ENCODE measurements at regions not wholly inside any gene's neighbourhood (a gene's known extent, or its start where the extent isn't known, plus 50 kb on each side); places are given as distances from the start of the nearest gene placed in this dataset.

- ChIA-PET CTCF (ENCODE audit: partially characterized antibody) (no interaction called here), POLR2A (ENCODE audit: partially characterized antibody) (no interaction called here)
- H3K9me3 ChIP-seq (ENCODE audit: control insufficient read depth in 1 of 2, low read length in 2 of 2) = no peaks in the 10 kb centered on the region
- H3K27me3 Mint-ChIP-seq = no peaks in the 10 kb centered on the region
- no peaks in the 10 kb centered on the region for H3K4me1 Mint-ChIP-seq
- intact Hi-C loops (cut with micrococcal nuclease) = no loop called here
- no peak overlapping the region for H3K4me3 Mint-ChIP-seq
- no peaks in the 10 kb centered on the region for H3K36me3 Mint-ChIP-seq
- no peak overlapping the region for H3K4me3 ChIP-seq (ENCODE audit: low read length in 2 of 2)
- H3K27ac ChIP-seq (ENCODE audit: low read depth, low read length) = no peak overlapping the region
- H3K4me1 ChIP-seq (ENCODE audit: insufficient read depth, low read length) = no peaks in the 10 kb centered on the region
- H3K9me3 Mint-ChIP-seq = peaks cover 0 to 5% (median under 1%) of the 10 kb centered on the region in 8 donors
- DNase-seq = no peak
- H3K36me3 ChIP-seq (ENCODE audit: insufficient read depth, low read length) = no peaks in the 10 kb centered on the region
- H3K27ac Mint-ChIP-seq = no peak overlapping the region
- no peaks in the 10 kb centered on the region for H3K27me3 ChIP-seq (ENCODE audit: insufficient read depth, low read length)
Measured at GRCh38 chr9:82539856-82540579, 522.9 kb downstream of the RASEF start.

- Mint-ChIP-seq H3K9me3 (peaks cover 0 to 7% (median 3%) of the 10 kb centered on the region in 8 donors), H3K4me3 (no peak overlapping the region), H3K4me1 (no peaks in the 10 kb centered on the region), H3K27ac (no peak overlapping the region), H3K27me3 (no peaks in the 10 kb centered on the region), H3K36me3 (no peaks in the 10 kb centered on the region)
- H3K27ac ChIP-seq (ENCODE audit: low read depth, low read length) = no peak overlapping the region
- H3K36me3 ChIP-seq (ENCODE audit: insufficient read depth, low read length) = no peaks in the 10 kb centered on the region
- no peak overlapping the region for H3K4me3 ChIP-seq (ENCODE audit: low read length in 2 of 2)
- ChIA-PET CTCF (ENCODE audit: partially characterized antibody) (no interaction called here), POLR2A (ENCODE audit: partially characterized antibody) (no interaction called here)
- no peak for DNase-seq
- no peaks in the 10 kb centered on the region for H3K9me3 ChIP-seq (ENCODE audit: control insufficient read depth in 1 of 2, low read length in 2 of 2)
- no peaks in the 10 kb centered on the region for H3K27me3 ChIP-seq (ENCODE audit: insufficient read depth, low read length)
- H3K4me1 ChIP-seq (ENCODE audit: insufficient read depth, low read length) = no peaks in the 10 kb centered on the region
- intact Hi-C loops (cut with micrococcal nuclease) = no loop called here
Measured at GRCh38 chr9:82543726-82544125, 519.2 kb downstream of the RASEF start.

GRCh38 chr9:82546136-82546535, 516.8 kb downstream of the RASEF start:
- no peaks in the 10 kb centered on the region for H3K27me3 ChIP-seq (ENCODE audit: insufficient read depth, low read length)
- ChIA-PET CTCF (ENCODE audit: partially characterized antibody) (no interaction called here), POLR2A (ENCODE audit: partially characterized antibody) (no interaction called here)
- H3K9me3 Mint-ChIP-seq = peaks cover 0 to 7% (median 2%) of the 10 kb centered on the region in 8 donors
- no peak overlapping the region for H3K4me3 Mint-ChIP-seq
- DNase-seq = no peak
- H3K27ac ChIP-seq (ENCODE audit: low read depth, low read length) = no peak overlapping the region
- H3K4me3 ChIP-seq (ENCODE audit: low read length in 2 of 2) = no peak overlapping the region
- H3K27ac Mint-ChIP-seq = no peak overlapping the region
- peaks cover 0 to 2% of the 10 kb centered on the region in 2 donors for H3K9me3 ChIP-seq (ENCODE audit: control insufficient read depth in 1 of 2, low read length in 2 of 2)
- H3K36me3 ChIP-seq (ENCODE audit: insufficient read depth, low read length) = no peaks in the 10 kb centered on the region
- no peaks in the 10 kb centered on the region for H3K27me3 Mint-ChIP-seq
- no peaks in the 10 kb centered on the region for H3K4me1 ChIP-seq (ENCODE audit: insufficient read depth, low read length)
- H3K4me1 Mint-ChIP-seq = no peaks in the 10 kb centered on the region
- intact Hi-C loops (cut with micrococcal nuclease) = no loop called here
- H3K36me3 Mint-ChIP-seq = no peaks in the 10 kb centered on the region

GRCh38 chr9:82547995-82548394, 514.9 kb downstream of the RASEF start:
- H3K9me3 ChIP-seq (ENCODE audit: control insufficient read depth in 1 of 2, low read length in 2 of 2) = peaks cover 0 to 2% of the 10 kb centered on the region in 2 donors

GRCh38 chr9:82549174-82549821, 513.6 kb downstream of the RASEF start:
- CTCF ChIA-PET (ENCODE audit: partially characterized antibody) = no interaction called here
- intact Hi-C loops (cut with micrococcal nuclease) = no loop called here
- no peak overlapping the region for H3K27ac ChIP-seq (ENCODE audit: low read depth, low read length)
- no peaks in the 10 kb centered on the region for H3K27me3 Mint-ChIP-seq
- peaks cover 0 to 13% (median 2%) of the 10 kb centered on the region in 8 donors for H3K9me3 Mint-ChIP-seq
- H3K4me3 Mint-ChIP-seq = no peak overlapping the region
- H3K4me3 ChIP-seq (ENCODE audit: low read length in 2 of 2) = no peak overlapping the region
- no peaks in the 10 kb centered on the region for H3K4me1 Mint-ChIP-seq
- no peaks in the 10 kb centered on the region for H3K36me3 Mint-ChIP-seq
- H3K4me1 ChIP-seq (ENCODE audit: insufficient read depth, low read length) = no peaks in the 10 kb centered on the region
- POLR2A ChIA-PET (ENCODE audit: partially characterized antibody) = no interaction called here
- H3K27ac Mint-ChIP-seq = no peak overlapping the region
- peaks cover 0 to 2% of the 10 kb centered on the region in 2 donors for H3K9me3 ChIP-seq (ENCODE audit: control insufficient read depth in 1 of 2, low read length in 2 of 2)
- H3K27me3 ChIP-seq (ENCODE audit: insufficient read depth, low read length) = no peaks in the 10 kb centered on the region
- H3K36me3 ChIP-seq (ENCODE audit: insufficient read depth, low read length) = no peaks in the 10 kb centered on the region
- DNase-seq = no peak

More at GRCh38 chr9:82547995-82548394, 514.9 kb downstream of the RASEF start:
- intact Hi-C loops (cut with micrococcal nuclease) = no loop called here
- Mint-ChIP-seq H3K27ac (no peak overlapping the region), H3K36me3 (no peaks in the 10 kb centered on the region), H3K9me3 (peaks cover 0 to 9% (median 2%) of the 10 kb centered on the region in 8 donors), H3K4me1 (no peaks in the 10 kb centered on the region), H3K4me3 (no peak overlapping the region), H3K27me3 (no peaks in the 10 kb centered on the region)
- no peak overlapping the region for H3K4me3 ChIP-seq (ENCODE audit: low read length in 2 of 2)
- ChIA-PET POLR2A (ENCODE audit: partially characterized antibody) (no interaction called here), CTCF (ENCODE audit: partially characterized antibody) (no interaction called here)
- H3K4me1 ChIP-seq (ENCODE audit: insufficient read depth, low read length) = no peaks in the 10 kb centered on the region
- H3K27me3 ChIP-seq (ENCODE audit: insufficient read depth, low read length) = no peaks in the 10 kb centered on the region
- no peak overlapping the region for H3K27ac ChIP-seq (ENCODE audit: low read depth, low read length)
- DNase-seq = no peak
- no peaks in the 10 kb centered on the region for H3K36me3 ChIP-seq (ENCODE audit: insufficient read depth, low read length)

GRCh38 chr9:82552784-82553183, 510.2 kb downstream of the RASEF start:
- no peak overlapping the region for H3K27ac Mint-ChIP-seq
- H3K4me1 Mint-ChIP-seq = no peaks in the 10 kb centered on the region
- no peak for DNase-seq
- no peaks in the 10 kb centered on the region for H3K27me3 ChIP-seq (ENCODE audit: insufficient read depth, low read length)
- H3K4me3 Mint-ChIP-seq = no peak overlapping the region
- intact Hi-C loops (cut with micrococcal nuclease) = no loop called here
- H3K9me3 ChIP-seq (ENCODE audit: control insufficient read depth in 1 of 2, low read length in 2 of 2) = peaks cover 0 to 2% of the 10 kb centered on the region in 2 donors
- peaks cover 0 to 11% (median 0%) of the 10 kb centered on the region in 8 donors for H3K9me3 Mint-ChIP-seq
- no peaks in the 10 kb centered on the region for H3K27me3 Mint-ChIP-seq
- no peak overlapping the region for H3K27ac ChIP-seq (ENCODE audit: low read depth, low read length)
- POLR2A ChIA-PET (ENCODE audit: partially characterized antibody) = no interaction called here
- no peaks in the 10 kb centered on the region for H3K36me3 Mint-ChIP-seq
- H3K36me3 ChIP-seq (ENCODE audit: insufficient read depth, low read length) = no peaks in the 10 kb centered on the region
- CTCF ChIA-PET (ENCODE audit: partially characterized antibody) = no interaction called here
- H3K4me3 ChIP-seq (ENCODE audit: low read length in 2 of 2) = no peak overlapping the region
- no peaks in the 10 kb centered on the region for H3K4me1 ChIP-seq (ENCODE audit: insufficient read depth, low read length)

GRCh38 chr9:82553654-82554366, 509.1 kb downstream of the RASEF start:
- Mint-ChIP-seq H3K4me1 (no peaks in the 10 kb centered on the region), H3K4me3 (no peak overlapping the region), H3K27ac (no peak overlapping the region), H3K27me3 (no peaks in the 10 kb centered on the region), H3K9me3 (peaks cover 0 to 12% (median 1%) of the 10 kb centered on the region in 8 donors), H3K36me3 (no peaks in the 10 kb centered on the region)
- no peak for DNase-seq
- POLR2A ChIA-PET (ENCODE audit: partially characterized antibody) = no interaction called here
- intact Hi-C loops (cut with micrococcal nuclease) = no loop called here
- H3K36me3 ChIP-seq (ENCODE audit: insufficient read depth, low read length) = no peaks in the 10 kb centered on the region
- CTCF ChIA-PET (ENCODE audit: partially characterized antibody) = no interaction called here
- peaks cover 0 to 2% of the 10 kb centered on the region in 2 donors for H3K9me3 ChIP-seq (ENCODE audit: control insufficient read depth in 1 of 2, low read length in 2 of 2)
- H3K4me3 ChIP-seq (ENCODE audit: low read length in 2 of 2) = no peak overlapping the region
- no peaks in the 10 kb centered on the region for H3K4me1 ChIP-seq (ENCODE audit: insufficient read depth, low read length)
- H3K27ac ChIP-seq (ENCODE audit: low read depth, low read length) = no peak overlapping the region
- no peaks in the 10 kb centered on the region for H3K27me3 ChIP-seq (ENCODE audit: insufficient read depth, low read length)
